ENCODE measurements at regions not wholly inside any gene's neighbourhood (a gene's known extent, or its start where the extent isn't known, plus 50 kb on each side); places are given as distances from the start of the nearest gene placed in this dataset.
A peak's percentile ranks its signal among the peaks of the same experiment; 100 is the strongest.
"Not testable (repeated sequence)": the region's sequence is repeated elsewhere in the genome, so short reads cannot be mapped to it uniquely, and the experiment has no call there.

GRCh38 chr14:43135877-43136411, 1371.1 kb downstream of the FSCB start:
- DNase-seq: no peak

GRCh38 chr14:43132441-43132840, 1374.6 kb downstream of the FSCB start:
- no peak for DNase-seq

GRCh38 chr14:43128429-43128828, 1378.7 kb downstream of the FSCB start:
- not testable (repeated sequence) for DNase-seq

GRCh38 chr14:43127874-43128273, 1379.2 kb downstream of the FSCB start:
- not testable (repeated sequence) for DNase-seq

- DNase-seq: no peak
Observed at GRCh38 chr14:43123544-43123943, 1383.5 kb downstream of the FSCB start.

- DNase-seq: no peak
Observed at GRCh38 chr14:43119672-43120071, 1387.4 kb downstream of the FSCB start.

- no peak for DNase-seq
Observed at GRCh38 chr14:43116341-43116740, 1390.7 kb downstream of the FSCB start.

- DNase-seq: no peak
Observed at GRCh38 chr14:43105305-43105704, 1401.8 kb downstream of the FSCB start.

- DNase-seq: no peak
Observed at GRCh38 chr14:43090380-43090779, 1416.7 kb downstream of the FSCB start.

- DNase-seq: no peak
Observed at GRCh38 chr14:43087666-43088065, 1419.4 kb downstream of the FSCB start.

- no peak for DNase-seq
Observed at GRCh38 chr14:43085819-43086218, 1421.3 kb downstream of the FSCB start.

- DNase-seq: not testable (repeated sequence)
Observed at GRCh38 chr14:43067372-43067771, 1439.7 kb downstream of the FSCB start.

- DNase-seq: no peak
Observed at GRCh38 chr14:43056106-43056505, 1449.4 kb downstream of the LRFN5 start.

- no peak for DNase-seq
Observed at GRCh38 chr14:43052897-43053296, 1446.2 kb downstream of the LRFN5 start.

- no peak for DNase-seq
Observed at GRCh38 chr14:43043850-43044249, 1437.2 kb downstream of the LRFN5 start.

- no peak for DNase-seq
Observed at GRCh38 chr14:43042408-43042807, 1435.7 kb downstream of the LRFN5 start.

- no peak for DNase-seq
Observed at GRCh38 chr14:43041976-43042375, 1435.3 kb downstream of the LRFN5 start.

GRCh38 chr14:43041207-43041606, 1434.5 kb downstream of the LRFN5 start:
- DNase-seq: no peak

- no peak for DNase-seq
Observed at GRCh38 chr14:43039881-43040280, 1433.2 kb downstream of the LRFN5 start.

GRCh38 chr14:43031598-43031997, 1424.9 kb downstream of the LRFN5 start:
- no peak for DNase-seq

- DNase-seq: no peak
Observed at GRCh38 chr14:43022094-43022800, 1415.6 kb downstream of the LRFN5 start.

GRCh38 chr14:43019826-43020225, 1413.2 kb downstream of the LRFN5 start:
- no peak for DNase-seq

- DNase-seq: no peak
Observed at GRCh38 chr14:43014338-43014737, 1407.7 kb downstream of the LRFN5 start.

GRCh38 chr14:43012817-43013216, 1406.1 kb downstream of the LRFN5 start:
- no peak for DNase-seq

- peak in 1 of 2 donors; percentile 0 for DNase-seq
Observed at GRCh38 chr14:43005807-43006206, 1399.1 kb downstream of the LRFN5 start.

Measured in inflammatory macrophage treated with lipopolysaccharide for 1 hour (primary cell).